ENCODE measurements at regions not wholly inside any gene's neighbourhood (a gene's known extent, or its start where the extent isn't known, plus 50 kb on each side); places are given as distances from the start of the nearest gene placed in this dataset.

DNA sequence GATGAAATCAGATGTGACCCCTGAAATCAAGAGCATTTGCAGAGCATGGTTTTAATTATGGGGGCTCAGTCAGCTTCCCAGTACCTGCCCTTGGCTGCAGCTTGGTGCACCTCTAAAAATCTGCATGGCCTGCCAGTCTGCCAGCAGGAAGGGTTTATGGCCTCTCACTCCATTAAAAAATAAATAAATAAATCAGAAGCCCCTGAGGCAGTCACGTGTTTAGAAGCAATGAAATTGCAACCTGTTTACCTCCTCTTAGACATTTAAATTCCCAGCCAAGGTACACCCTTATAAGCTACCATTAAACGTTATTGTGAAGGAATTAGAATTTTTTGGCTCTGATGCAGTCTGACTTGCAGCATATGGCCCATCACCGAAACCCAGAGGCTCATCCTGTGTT is 114.0 kb upstream of the LDB2 start:
- TF ChIP-seq, protein P1, sequence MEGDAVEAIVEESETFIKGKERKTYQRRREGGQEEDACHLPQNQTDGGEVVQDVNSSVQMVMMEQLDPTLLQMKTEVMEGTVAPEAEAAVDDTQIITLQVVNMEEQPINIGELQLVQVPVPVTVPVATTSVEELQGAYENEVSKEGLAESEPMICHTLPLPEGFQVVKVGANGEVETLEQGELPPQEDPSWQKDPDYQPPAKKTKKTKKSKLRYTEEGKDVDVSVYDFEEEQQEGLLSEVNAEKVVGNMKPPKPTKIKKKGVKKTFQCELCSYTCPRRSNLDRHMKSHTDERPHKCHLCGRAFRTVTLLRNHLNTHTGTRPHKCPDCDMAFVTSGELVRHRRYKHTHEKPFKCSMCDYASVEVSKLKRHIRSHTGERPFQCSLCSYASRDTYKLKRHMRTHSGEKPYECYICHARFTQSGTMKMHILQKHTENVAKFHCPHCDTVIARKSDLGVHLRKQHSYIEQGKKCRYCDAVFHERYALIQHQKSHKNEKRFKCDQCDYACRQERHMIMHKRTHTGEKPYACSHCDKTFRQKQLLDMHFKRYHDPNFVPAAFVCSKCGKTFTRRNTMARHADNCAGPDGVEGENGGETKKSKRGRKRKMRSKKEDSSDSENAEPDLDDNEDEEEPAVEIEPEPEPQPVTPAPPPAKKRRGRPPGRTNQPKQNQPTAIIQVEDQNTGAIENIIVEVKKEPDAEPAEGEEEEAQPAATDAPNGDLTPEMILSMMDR (IDR thresholded peaks at IDR 0.05): no peak
- no peak for TF ChIP-seq POLR2A (IDR thresholded peaks at IDR 0.05)
